Liver (tissue), 8 donors: ENCODE measurements at regions not wholly inside any gene's neighbourhood (a gene's known extent, or its start where the extent isn't known, plus 50 kb on each side); places are given as distances from the start of the nearest gene placed in this dataset.

Experiments used
- DNase-seq: peaks from one replicate; pipeline ENCODE4 v3.0.0-alpha.2; 2017; ENCODE audit warnings: low spot score
- H3K27ac ChIP-seq, 2 donors: one replicate each; pipeline ENCODE4 v1.7.0; 2013; ENCODE audit warnings: inconsistent platforms in 2 of 2, low read length in 2 of 2, control low read depth in 1 of 2, low read depth in 1 of 2, mild to moderate bottlenecking in 1 of 2
- H3K27me3 ChIP-seq, 4 donors: one replicate each; pipeline versions ENCODE4 v1.6.1 to v1.7.0; 2013; ENCODE audit warnings: low read length in 3 of 4, inconsistent platforms in 1 of 4, mild to moderate bottlenecking in 1 of 4, moderate library complexity in 1 of 4; ENCODE audit not compliant: control insufficient read depth in 4 of 4, insufficient read depth in 4 of 4
- H3K36me3 ChIP-seq, 4 donors: one replicate each; pipeline versions ENCODE4 v1.6.1 to v1.7.0; 2013; ENCODE audit warnings: low read length in 3 of 4, mild to moderate bottlenecking in 3 of 4, low read depth in 1 of 4, moderate library complexity in 1 of 4; ENCODE audit not compliant: control insufficient read depth in 4 of 4, insufficient read depth in 3 of 4
- H3K4me1 ChIP-seq, 4 donors: one replicate each; pipeline versions ENCODE4 v1.6.1 to v1.7.0; 2013; ENCODE audit warnings: low read length in 3 of 4, mild to moderate bottlenecking in 3 of 4, moderate library complexity in 1 of 4; ENCODE audit not compliant: control insufficient read depth in 4 of 4, insufficient read depth in 4 of 4
- H3K4me3 ChIP-seq, 3 donors: one replicate each; pipeline versions ENCODE4 v1.6.1 to v1.7.0; 2013; ENCODE audit warnings: low read length in 3 of 3, control low read depth in 1 of 3, low read depth in 1 of 3, mild to moderate bottlenecking in 1 of 3
- H3K9ac ChIP-seq, 2 donors: one replicate each; pipeline ENCODE4 v1.7.0; 2013; ENCODE audit warnings: low read length in 2 of 2, mild to moderate bottlenecking in 2 of 2, moderate library complexity in 2 of 2, control low read depth in 1 of 2, low read depth in 1 of 2
- H3K9me3 ChIP-seq, 4 donors: one replicate each; pipeline versions ENCODE4 v1.6.1 to v1.7.0; 2013; ENCODE audit warnings: low read length in 3 of 4; ENCODE audit not compliant: control insufficient read depth in 4 of 4
- ATF3 ChIP-seq: IDR thresholded peaks from 2 replicates; pipeline ENCODE4 v1.6.1; 2016; ENCODE audit warnings: antibody characterized with exemption
- CTCF ChIP-seq: fragments of 150-350 bp; IDR thresholded peaks from 2 replicates; pipeline ENCODE4 v1.5.1; 2017; ENCODE audit warnings: improper control_type of control experiment, low read depth, low read length; ENCODE audit not compliant: missing input control
- EGR1 ChIP-seq, 2 donors: IDR thresholded peaks; 2 replicates each; pipeline ENCODE4 v1.6.1; 2016 to 2018; ENCODE audit warnings: antibody characterized with exemption in 2 of 2, low read depth in 2 of 2
- FOXA1 ChIP-seq: IDR thresholded peaks from 2 replicates; pipeline ENCODE4 v1.6.1; 2016; ENCODE audit warnings: antibody characterized with exemption
- FOXA2 ChIP-seq: IDR thresholded peaks from 2 replicates; pipeline ENCODE4 v1.6.1; 2016; ENCODE audit warnings: antibody characterized with exemption
- GABPA ChIP-seq, 2 donors: IDR thresholded peaks in 1 of 2; conservative IDR thresholded peaks in 1 of 2; 2 replicates each; pipeline ENCODE4 v1.6.1; 2016; ENCODE audit warnings: antibody characterized with exemption in 2 of 2, mild to moderate bottlenecking in 1 of 2, moderate library complexity in 1 of 2
- HNF4A ChIP-seq, 2 donors: conservative IDR thresholded peaks; 2 replicates each; pipeline ENCODE4 v1.6.1; 2016; ENCODE audit warnings: antibody characterized with exemption in 2 of 2, mild to moderate bottlenecking in 2 of 2
- JUND ChIP-seq, 2 donors: IDR thresholded peaks; 2 replicates each; pipeline ENCODE4 v1.6.1; 2016; ENCODE audit warnings: antibody characterized with exemption in 2 of 2
- MAX ChIP-seq: IDR thresholded peaks from 2 replicates; pipeline ENCODE4 v1.6.1; 2016; ENCODE audit warnings: antibody characterized with exemption
- NR2F2 ChIP-seq: IDR thresholded peaks from 2 replicates; pipeline ENCODE4 v1.6.1; 2016; ENCODE audit warnings: antibody characterized with exemption
- REST ChIP-seq: IDR thresholded peaks from 2 replicates; pipeline ENCODE4 v1.6.1; 2016; ENCODE audit warnings: antibody characterized with exemption, mild to moderate bottlenecking
- RXRA ChIP-seq, 2 donors: IDR thresholded peaks; 2 replicates each; pipeline ENCODE4 v1.6.1; 2017 to 2018; ENCODE audit warnings: antibody characterized with exemption in 2 of 2, mild to moderate bottlenecking in 1 of 2
- SP1 ChIP-seq: IDR thresholded peaks from 2 replicates; pipeline ENCODE4 v1.6.1; 2018; ENCODE audit warnings: antibody characterized with exemption, mild to moderate bottlenecking
- TAF1 ChIP-seq: conservative IDR thresholded peaks from 2 replicates; pipeline ENCODE4 v1.6.1; 2016; ENCODE audit warnings: antibody characterized with exemption, mild to moderate bottlenecking
- YY1 ChIP-seq: IDR thresholded peaks from 2 replicates; pipeline ENCODE4 v1.6.1; 2016; ENCODE audit warnings: antibody characterized with exemption, mild to moderate bottlenecking
- ZBTB33 ChIP-seq: IDR thresholded peaks from 2 replicates; pipeline ENCODE4 v1.6.1; 2016; ENCODE audit warnings: antibody characterized with exemption
- WGBS: extraction: QIAGEN DNeasy Blood & Tissue Kit; methylation state at CpG from one replicate; pipeline ENCODE4 v1.1.7; 2013; 5-methylcytosine and 5-hydroxymethylcytosine counted together
- donor health status: healthy.
- donor health status: healthy.
- donor health status: healthy.
- donor health status: healthy.
- donor health status: healthy.

GRCh38 chr9:32906213-32906612, 95.2 kb downstream of the APTX start:
- H3K4me1 ChIP-seq: no peaks in the 10 kb centered on the region
- H3K36me3 ChIP-seq: no peaks in the 10 kb centered on the region
- DNase-seq: no peak
- H3K27me3 ChIP-seq: no peaks in the 10 kb centered on the region
- H3K4me3 ChIP-seq: no peak overlapping the region
- no peak overlapping the region for H3K27ac ChIP-seq
- WGBS: 69% methylated on average over 7 of the region's 7 CpGs
- TF ChIP-seq FOXA2 (no peak), REST (no peak), MAX (no peak), RXRA (IDR thresholded peaks at IDR 0.05) (no peak), CTCF (no peak), ZBTB33 (no peak), ATF3 (no peak), TAF1 (no peak), EGR1 (IDR thresholded peaks at IDR 0.05; ENCODE audit: low read depth in 2 of 2) (no peak), YY1 (no peak), SP1 (no peak), FOXA1 (no peak), GABPA (IDR thresholded peaks at IDR 0.05 in 1 of 2, conservative IDR thresholded peaks at IDR 0.05 in 1 of 2) (no peak), JUND (IDR thresholded peaks at IDR 0.05) (no peak)
- no peak overlapping the region for H3K9ac ChIP-seq
- no peaks in the 10 kb centered on the region for H3K9me3 ChIP-seq

- WGBS: 87% methylated on average over 5 of the region's 5 CpGs
- H3K36me3 ChIP-seq: no peaks in the 10 kb centered on the region
- DNase-seq: no peak
- TF ChIP-seq CTCF (no peak), ZBTB33 (no peak), EGR1 (IDR thresholded peaks at IDR 0.05; ENCODE audit: low read depth in 2 of 2) (no peak), GABPA (IDR thresholded peaks at IDR 0.05 in 1 of 2, conservative IDR thresholded peaks at IDR 0.05 in 1 of 2) (no peak), FOXA1 (no peak), REST (no peak), HNF4A (conservative IDR thresholded peaks at IDR 0.05) (no peak), NR2F2 (no peak)
Measured at GRCh38 chr9:32915802-32916201, 85.6 kb downstream of the APTX start.

More at GRCh38 chr9:32915802-32916201, 85.6 kb downstream of the APTX start:
- Histone ChIP-seq H3K27ac (no peak overlapping the region), H3K27me3 (no peaks in the 10 kb centered on the region), H3K4me1 (no peaks in the 10 kb centered on the region), H3K9me3 (no peaks in the 10 kb centered on the region), H3K4me3 (no peak overlapping the region), H3K9ac (no peak overlapping the region)
